ENCODE measurements at regions not wholly inside any gene's neighbourhood (a gene's known extent, or its start where the extent isn't known, plus 50 kb on each side); places are given as distances from the start of the nearest gene placed in this dataset.

DNA sequence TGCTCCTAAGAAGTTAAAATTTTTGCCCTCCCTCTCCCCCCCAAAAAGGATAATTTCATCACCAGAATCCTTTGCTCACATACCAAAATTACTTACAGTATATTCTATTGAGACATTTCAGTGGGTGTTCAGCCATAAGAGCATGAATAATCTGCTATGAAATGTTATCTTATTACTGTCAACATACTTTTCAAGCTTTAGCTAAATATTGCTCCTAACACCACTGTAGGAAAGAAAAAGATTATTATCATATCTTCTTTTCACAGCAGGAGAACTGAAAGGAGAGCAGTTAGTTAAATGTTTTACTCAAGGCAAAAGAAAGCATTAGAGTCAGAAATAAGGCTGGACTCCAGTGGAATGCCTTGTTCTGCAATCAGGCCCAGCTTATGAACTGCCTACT lies 231.0 kb upstream of the GYPA start:
- DNase-seq (ENCODE audit: low read depth) = no peak
- TF ChIP-seq CTCF (IDR thresholded peaks at IDR 0.05; ENCODE audit: low read depth, low read length, missing control alignments) = no peak
- no peak overlapping the region for H3K4me3 ChIP-seq (ENCODE audit: low read depth, low read length)
- in situ Hi-C loops (cut with HindIII; ENCODE audit: low sequenced_read_pairs) = no loop called here

DNA sequence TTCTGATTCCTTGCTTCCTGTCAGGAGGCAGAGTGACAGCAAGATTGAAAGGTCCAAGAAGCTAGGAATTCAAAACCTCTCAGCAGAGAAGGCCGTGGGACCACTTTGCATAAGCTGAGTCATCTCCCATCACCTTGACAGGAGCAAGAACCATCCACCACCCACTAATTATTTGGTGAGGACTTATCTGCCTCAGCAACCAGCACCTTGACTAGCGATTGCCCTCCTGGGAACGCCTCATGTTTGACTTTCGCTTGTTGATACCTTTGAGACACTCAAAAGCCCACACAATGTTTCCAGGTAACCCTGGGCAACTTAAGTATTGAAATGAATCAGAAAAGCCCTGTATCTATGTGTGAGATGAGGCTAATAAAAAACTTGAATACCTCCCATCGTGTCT lies 233.5 kb upstream of the GYPA start:
- in situ Hi-C loops (cut with HindIII; ENCODE audit: low sequenced_read_pairs) = no loop called here
- no peak for TF ChIP-seq CTCF (IDR thresholded peaks at IDR 0.05; ENCODE audit: low read depth, low read length, missing control alignments)
- H3K4me3 ChIP-seq (ENCODE audit: low read depth, low read length) = no peak overlapping the region
- no peak for DNase-seq (ENCODE audit: low read depth)

DNA sequence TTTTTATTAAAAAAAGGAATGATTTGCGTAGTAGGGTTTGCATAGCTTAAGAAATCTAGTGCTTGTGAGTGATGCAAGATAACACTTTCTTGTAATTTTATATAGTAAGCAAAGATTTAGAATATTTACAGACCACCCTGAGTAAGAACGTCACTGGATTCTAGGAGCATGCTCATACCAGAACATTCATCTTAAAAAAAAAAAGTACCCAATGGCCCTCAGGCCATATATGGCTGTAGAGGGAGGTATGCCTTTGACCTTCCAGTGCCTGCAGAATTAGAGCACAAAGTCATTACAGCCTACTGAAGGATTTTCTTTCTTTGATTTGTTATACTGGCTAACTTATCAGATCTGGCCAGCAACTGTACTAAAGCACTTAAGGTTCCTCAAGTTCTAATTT lies 236.3 kb upstream of the GYPA start:
- TF ChIP-seq CTCF (IDR thresholded peaks at IDR 0.05; ENCODE audit: low read depth, low read length, missing control alignments) = no peak
- no peak overlapping the region for H3K4me3 ChIP-seq (ENCODE audit: low read depth, low read length)
- no peak for DNase-seq (ENCODE audit: low read depth)
- in situ Hi-C loops (cut with HindIII; ENCODE audit: low sequenced_read_pairs) = no loop called here

DNA sequence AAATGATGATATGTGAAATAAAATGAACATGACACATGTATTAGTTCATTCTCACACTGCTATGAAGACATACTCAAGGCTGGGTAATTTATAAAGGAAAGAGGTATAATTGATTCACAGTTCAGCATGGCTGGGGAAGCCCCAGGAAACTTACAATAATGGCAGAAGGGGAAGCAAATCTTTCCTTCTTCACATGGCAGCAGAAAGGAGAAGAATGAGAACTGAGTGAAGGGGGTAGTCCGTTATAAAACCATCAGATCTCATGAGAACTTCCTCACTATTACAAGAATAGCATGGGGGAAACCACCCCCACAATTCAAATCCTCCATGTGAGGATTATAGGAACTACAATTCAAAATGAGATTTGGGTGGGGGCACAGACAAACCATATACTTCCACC lies 243.9 kb upstream of the GYPA start:
- TF ChIP-seq CTCF (IDR thresholded peaks at IDR 0.05; ENCODE audit: low read depth, low read length, missing control alignments) = no peak
- in situ Hi-C loops (cut with HindIII; ENCODE audit: low sequenced_read_pairs) = no loop called here
- DNase-seq (ENCODE audit: low read depth) = no peak
- H3K4me3 ChIP-seq (ENCODE audit: low read depth, low read length) = no peak overlapping the region

GRCh38 chr4:144399927-144400326 lies 246.0 kb upstream of the HHIP start:
- in situ Hi-C loops (cut with HindIII; ENCODE audit: low sequenced_read_pairs) = no loop called here
- TF ChIP-seq CTCF (IDR thresholded peaks at IDR 0.05; ENCODE audit: low read depth, low read length, missing control alignments) = no peak
- peak; percentile 91 for DNase-seq (ENCODE audit: low read depth)

GRCh38 chr4:144402176-144402575 lies 243.8 kb upstream of the HHIP start:
- no peak for DNase-seq (ENCODE audit: low read depth)
- in situ Hi-C loops (cut with HindIII; ENCODE audit: low sequenced_read_pairs) = no loop called here
- TF ChIP-seq CTCF (IDR thresholded peaks at IDR 0.05; ENCODE audit: low read depth, low read length, missing control alignments) = no peak
- H3K4me3 ChIP-seq (ENCODE audit: low read depth, low read length) = no peak overlapping the region

More at GRCh38 chr4:144399927-144400326, 246.0 kb upstream of the HHIP start:
- H3K4me3 ChIP-seq (ENCODE audit: low read depth, low read length) = no peak overlapping the region

- in situ Hi-C loops (cut with HindIII; ENCODE audit: low sequenced_read_pairs) = no loop called here
- TF ChIP-seq CTCF (IDR thresholded peaks at IDR 0.05; ENCODE audit: low read depth, low read length, missing control alignments) = no peak
- H3K4me3 ChIP-seq (ENCODE audit: low read depth, low read length) = no peak overlapping the region
- DNase-seq (ENCODE audit: low read depth) = no peak
These were observed 243.0 kb upstream of the HHIP start for GRCh38 chr4:144402999-144403398.

Data from astrocyte of the cerebellum (primary cell).